Sigmoid colon (tissue), 4 donors: ENCODE measurements at regions not wholly inside any gene's neighbourhood (a gene's known extent, or its start where the extent isn't known, plus 50 kb on each side); places are given as distances from the start of the nearest gene placed in this dataset.

Experiments
- CTCF ChIP-seq, 4 experiments: fragments of 450-650 bp in 3 of 4; fragments of 200-600 bp in 1 of 4; IDR thresholded peaks; one replicate each; pipeline ENCODE4 v1.5.1; 2016 to 2019; ENCODE audit warnings: antibody characterized with exemption in 4 of 4, mild to moderate bottlenecking in 3 of 4, moderate library complexity in 2 of 4
- EP300 ChIP-seq, 4 donors: sonication (generic); formaldehyde crosslinking; IDR thresholded peaks; one replicate each; pipeline ENCODE4 v1.6.1; 2017; ENCODE audit warnings: antibody characterized with exemption in 4 of 4
- POLR2A ChIP-seq, 2 donors: fragments of 450-650 bp; IDR thresholded peaks; one replicate each; pipeline ENCODE4 v1.6.1; 2016; ENCODE audit warnings: antibody characterized with exemption in 2 of 2, mild to moderate bottlenecking in 2 of 2, moderate library complexity in 2 of 2
- POLR2AphosphoS5 ChIP-seq, 4 donors: sonication (generic); formaldehyde crosslinking; IDR thresholded peaks; one replicate each; pipeline ENCODE4 v1.6.1; 2017; ENCODE audit warnings: antibody characterized with exemption in 4 of 4

- no peak for TF ChIP-seq CTCF (IDR thresholded peaks at IDR 0.05)
- no peak for TF ChIP-seq POLR2AphosphoS5 (IDR thresholded peaks at IDR 0.05)
- TF ChIP-seq POLR2A (IDR thresholded peaks at IDR 0.05) = no peak
- no peak for TF ChIP-seq EP300 (IDR thresholded peaks at IDR 0.05)
Observed at GRCh38 chr15:81645470-81645869, 271.5 kb upstream of the TMC3 start.
